ENCODE measurements at regions not wholly inside any gene's neighbourhood (a gene's known extent, or its start where the extent isn't known, plus 50 kb on each side); places are given as distances from the start of the nearest gene placed in this dataset.

GRCh38 chr1:164466001-164466421, 93.0 kb upstream of the PBX1 start:
- DNase-seq = no peak

- no peak for DNase-seq
These were observed 92.6 kb upstream of the PBX1 start for GRCh38 chr1:164466429-164466828.

GRCh38 chr1:164470996-164471395, 88.0 kb upstream of the PBX1 start:
- no peak for DNase-seq

GRCh38 chr1:164472841-164473240, 86.1 kb upstream of the PBX1 start:
- DNase-seq = no peak

- DNase-seq = no peak
These were observed 85.4 kb upstream of the PBX1 start for GRCh38 chr1:164473544-164473943.

GRCh38 chr1:164475834-164476233, 83.2 kb upstream of the PBX1 start:
- DNase-seq = no peak

GRCh38 chr1:164477343-164477742, 81.6 kb upstream of the PBX1 start:
- DNase-seq = no peak

- no peak for DNase-seq
These were observed 79.7 kb upstream of the PBX1 start for GRCh38 chr1:164479242-164479641.

- no peak for DNase-seq
These were observed 78.6 kb upstream of the PBX1 start for GRCh38 chr1:164480285-164480907.

GRCh38 chr1:164495905-164496304, 63.1 kb upstream of the PBX1 start:
- no peak for DNase-seq

GRCh38 chr1:164498792-164499191, 60.2 kb upstream of the PBX1 start:
- no peak for DNase-seq

- DNase-seq = no peak
These were observed 54.2 kb upstream of the PBX1 start for GRCh38 chr1:164504749-164505148.

Measured in right hindlimb (tissue), 1 donor.